GM21447 (cell line): ENCODE measurements at regions not wholly inside any gene's neighbourhood (a gene's known extent, or its start where the extent isn't known, plus 50 kb on each side); places are given as distances from the start of the nearest gene placed in this dataset.
"Not testable (repeated sequence)": the region's sequence is repeated elsewhere in the genome, so short reads cannot be mapped to it uniquely, and the experiment has no call there.

Experiments used
- ATAC-seq: cut with Tn5 transposase; IDR thresholded peaks from one replicate; pipeline ENCODE4 v1.9.1; 2021; ENCODE audit not compliant: unreplicated experiment

GRCh38 chr10:4181081-4181480 lies 396.1 kb upstream of the KLF6 start:
- no peak for ATAC-seq

GRCh38 chr10:4177791-4178190 lies 392.8 kb upstream of the KLF6 start:
- ATAC-seq, result no peak

- peak; percentile 28 for ATAC-seq
Measured at GRCh38 chr10:4176500-4177281, 391.7 kb upstream of the KLF6 start.

GRCh38 chr10:4174197-4174596 lies 389.2 kb upstream of the KLF6 start:
- ATAC-seq, result no peak

GRCh38 chr10:4170633-4171314 lies 385.8 kb upstream of the KLF6 start:
- no peak for ATAC-seq

- ATAC-seq, result no peak
Measured at GRCh38 chr10:4170181-4170580, 385.2 kb upstream of the KLF6 start.

- ATAC-seq, result no peak
Measured at GRCh38 chr10:4169448-4169847, 384.4 kb upstream of the KLF6 start.

- ATAC-seq, result no peak
Measured at GRCh38 chr10:4167216-4167615, 382.2 kb upstream of the KLF6 start.

- no peak for ATAC-seq
Measured at GRCh38 chr10:4162571-4163286, 377.7 kb upstream of the KLF6 start.

GRCh38 chr10:4159173-4159572 lies 374.2 kb upstream of the KLF6 start:
- ATAC-seq, result no peak

GRCh38 chr10:4154191-4154715 lies 369.2 kb upstream of the KLF6 start:
- ATAC-seq, result no peak

GRCh38 chr10:4151466-4151865 lies 366.5 kb upstream of the KLF6 start:
- ATAC-seq, result no peak

GRCh38 chr10:4150676-4151075 lies 365.7 kb upstream of the KLF6 start:
- no peak for ATAC-seq

GRCh38 chr10:4149460-4149859 lies 364.5 kb upstream of the KLF6 start:
- not testable (repeated sequence) for ATAC-seq

- no peak for ATAC-seq
Measured at GRCh38 chr10:4147245-4147644, 362.2 kb upstream of the KLF6 start.

- no peak for ATAC-seq
Measured at GRCh38 chr10:4144817-4145216, 359.8 kb upstream of the KLF6 start.

- no peak for ATAC-seq
Measured at GRCh38 chr10:4141471-4141870, 356.5 kb upstream of the KLF6 start.

GRCh38 chr10:4138146-4138721 lies 353.2 kb upstream of the KLF6 start:
- ATAC-seq, result no peak

- no peak for ATAC-seq
Measured at GRCh38 chr10:4137299-4137698, 352.3 kb upstream of the KLF6 start.

GRCh38 chr10:4136121-4136520 lies 351.1 kb upstream of the KLF6 start:
- ATAC-seq, result peak; percentile 85

GRCh38 chr10:4132216-4132556 lies 347.2 kb upstream of the KLF6 start:
- ATAC-seq, result no peak
